Loucy (cell line): ENCODE measurements at regions not wholly inside any gene's neighbourhood (a gene's known extent, or its start where the extent isn't known, plus 50 kb on each side); places are given as distances from the start of the nearest gene placed in this dataset.

Experiments used
- H2AFZ ChIP-seq: fragments of 200-600 bp; sonication (generic); 2 replicates; pipeline ENCODE4 v1.6.0; 2016; ENCODE audit warnings: antibody characterized with exemption, mild to moderate bottlenecking, low read length, moderate library complexity
- H3F3A ChIP-seq: fragments of 200-600 bp; 2 replicates; pipeline ENCODE4 v1.6.0; 2016; ENCODE audit warnings: antibody characterized with exemption, low read depth, mild to moderate bottlenecking
- H3K27me3 ChIP-seq: fragments of 200-600 bp; sonication (generic); 2 replicates; pipeline ENCODE4 v1.6.1; 2014; ENCODE audit warnings: low read length, mild to moderate bottlenecking; ENCODE audit not compliant: insufficient read depth, poor library complexity, severe bottlenecking
- H3K36me3 ChIP-seq: fragments of 200-600 bp; sonication (generic); 2 replicates; pipeline ENCODE4 v1.6.1; 2016; ENCODE audit warnings: low read length; ENCODE audit not compliant: insufficient read depth
- H3K4me1 ChIP-seq: fragments of 200-600 bp; sonication (generic); 2 replicates; pipeline ENCODE4 v1.5.1; 2014; ENCODE audit warnings: low read length, mild to moderate bottlenecking; ENCODE audit not compliant: insufficient read depth, poor library complexity, severe bottlenecking
- H3K4me2 ChIP-seq: fragments of 200-600 bp; sonication (generic); 2 replicates; pipeline ENCODE4 v1.6.0; 2014; ENCODE audit warnings: antibody characterized with exemption, low read length, low read depth, mild to moderate bottlenecking; ENCODE audit not compliant: poor library complexity, severe bottlenecking
- H3K4me3 ChIP-seq: fragments of 200-600 bp; sonication (generic); 2 replicates; pipeline ENCODE4 v1.5.1; 2014; ENCODE audit warnings: low read length, mild to moderate bottlenecking, mixed read lengths; ENCODE audit not compliant: poor library complexity, severe bottlenecking
- H3K79me2 ChIP-seq: fragments of 200-600 bp; sonication (generic); 2 replicates; pipeline ENCODE4 v1.6.1; 2014; ENCODE audit warnings: low read length; ENCODE audit not compliant: insufficient read depth
- H3K9ac ChIP-seq: fragments of 200-600 bp; sonication (generic); 2 replicates; pipeline ENCODE4 v1.6.0; 2014; ENCODE audit warnings: mild to moderate bottlenecking, low read depth, low read length, moderate library complexity; ENCODE audit not compliant: poor library complexity, severe bottlenecking
- H3K9me2 ChIP-seq: fragments of 200-600 bp; sonication (generic); replicated peaks from 2 replicates; pipeline ENCODE4 v1.6.1; 2016; ENCODE audit warnings: low read depth, low read length, mixed read lengths
- H3K9me3 ChIP-seq: fragments of 200-600 bp; sonication (generic); 2 replicates; pipeline ENCODE4 v1.6.1; 2014; ENCODE audit warnings: mild to moderate bottlenecking, antibody characterized with exemption, low read length, low read depth; ENCODE audit not compliant: insufficient read depth
- H4K20me1 ChIP-seq: fragments of 200-600 bp; sonication (generic); 2 replicates; pipeline ENCODE4 v1.6.0; 2014; ENCODE audit warnings: antibody characterized with exemption, low read length, mild to moderate bottlenecking; ENCODE audit not compliant: insufficient read depth, poor library complexity, severe bottlenecking
- EZH2phosphoT487 ChIP-seq: fragments of 200-600 bp; IDR thresholded peaks from 2 replicates; pipeline ENCODE4 v1.6.1; 2018; ENCODE audit warnings: antibody characterized with exemption, mild to moderate bottlenecking, moderate library complexity, borderline replicate concordance
- TF ChIP-seq, protein P1 (sequence below): fragments of 200-600 bp; sonication (generic); conservative IDR thresholded peaks from 2 replicates; pipeline ENCODE4 v1.5.1; 2014; ENCODE audit warnings: mild to moderate bottlenecking, antibody characterized with exemption, low read length

DNA sequence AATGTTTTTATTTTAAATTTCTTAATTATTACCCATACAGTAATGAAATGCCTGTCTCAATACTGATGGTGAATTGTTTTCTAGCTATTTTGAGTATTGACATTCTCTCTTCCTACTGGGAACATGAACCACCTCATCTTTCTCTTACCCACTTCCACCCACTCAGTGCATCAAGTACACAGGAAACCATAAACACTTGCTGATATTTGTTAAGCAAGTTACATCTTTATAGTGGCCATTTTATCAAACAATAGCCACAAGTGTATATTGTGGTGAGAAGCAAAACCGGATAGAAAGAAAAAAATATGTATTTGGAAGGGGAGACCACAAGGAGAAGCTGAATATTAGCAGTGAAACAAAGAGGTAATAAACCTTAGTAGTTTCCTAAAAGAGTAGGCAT is 368.1 kb upstream of the HNRNPA3 start:
- H2AFZ ChIP-seq, result no peak overlapping the region
- H3K4me1 ChIP-seq, result peaks cover 43% of the 10 kb centered on the region
- H3K36me3 ChIP-seq, result no peaks in the 10 kb centered on the region
- peak overlapping the region; percentile 56 for H3K4me2 ChIP-seq
- H3K9me2 ChIP-seq, result no peaks in the 10 kb centered on the region
- no peaks in the 10 kb centered on the region for H3K9me3 ChIP-seq
- no peak for TF ChIP-seq EZH2phosphoT487
- TF ChIP-seq, protein P1, sequence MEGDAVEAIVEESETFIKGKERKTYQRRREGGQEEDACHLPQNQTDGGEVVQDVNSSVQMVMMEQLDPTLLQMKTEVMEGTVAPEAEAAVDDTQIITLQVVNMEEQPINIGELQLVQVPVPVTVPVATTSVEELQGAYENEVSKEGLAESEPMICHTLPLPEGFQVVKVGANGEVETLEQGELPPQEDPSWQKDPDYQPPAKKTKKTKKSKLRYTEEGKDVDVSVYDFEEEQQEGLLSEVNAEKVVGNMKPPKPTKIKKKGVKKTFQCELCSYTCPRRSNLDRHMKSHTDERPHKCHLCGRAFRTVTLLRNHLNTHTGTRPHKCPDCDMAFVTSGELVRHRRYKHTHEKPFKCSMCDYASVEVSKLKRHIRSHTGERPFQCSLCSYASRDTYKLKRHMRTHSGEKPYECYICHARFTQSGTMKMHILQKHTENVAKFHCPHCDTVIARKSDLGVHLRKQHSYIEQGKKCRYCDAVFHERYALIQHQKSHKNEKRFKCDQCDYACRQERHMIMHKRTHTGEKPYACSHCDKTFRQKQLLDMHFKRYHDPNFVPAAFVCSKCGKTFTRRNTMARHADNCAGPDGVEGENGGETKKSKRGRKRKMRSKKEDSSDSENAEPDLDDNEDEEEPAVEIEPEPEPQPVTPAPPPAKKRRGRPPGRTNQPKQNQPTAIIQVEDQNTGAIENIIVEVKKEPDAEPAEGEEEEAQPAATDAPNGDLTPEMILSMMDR, result no peak
- H3K4me3 ChIP-seq, result peak overlapping the region; percentile 31
- no peaks in the 10 kb centered on the region for H4K20me1 ChIP-seq
- no peaks in the 10 kb centered on the region for H3K27me3 ChIP-seq
- H3F3A ChIP-seq, result no peaks in the 10 kb centered on the region
- no peaks in the 10 kb centered on the region for H3K79me2 ChIP-seq
- H3K9ac ChIP-seq, result no peak overlapping the region

GRCh38 chr2:176845718-176846117 is 366.9 kb upstream of the HNRNPA3 start:
- H3K79me2 ChIP-seq, result no peaks in the 10 kb centered on the region
- no peaks in the 10 kb centered on the region for H3K9me3 ChIP-seq
- peak overlapping the region; percentile 31 for H3K4me3 ChIP-seq
- TF ChIP-seq, protein P1, result no peak
- no peak for TF ChIP-seq EZH2phosphoT487
- no peak overlapping the region for H2AFZ ChIP-seq
- H3K9ac ChIP-seq, result no peak overlapping the region
- no peaks in the 10 kb centered on the region for H3K9me2 ChIP-seq
- no peaks in the 10 kb centered on the region for H3K36me3 ChIP-seq
- peaks cover 45% of the 10 kb centered on the region for H3K4me1 ChIP-seq
- H3K27me3 ChIP-seq, result no peaks in the 10 kb centered on the region
- H3K4me2 ChIP-seq, result peak overlapping the region; percentile 56
- H3F3A ChIP-seq, result no peaks in the 10 kb centered on the region
- H4K20me1 ChIP-seq, result no peaks in the 10 kb centered on the region

GRCh38 chr2:176847575-176847974 is 365.0 kb upstream of the HNRNPA3 start:
- Histone ChIP-seq H3K79me2 (no peaks in the 10 kb centered on the region), H3K9ac (no peak overlapping the region), H3K4me1 (peaks cover 62% of the 10 kb centered on the region), H3K9me2 (no peaks in the 10 kb centered on the region), H4K20me1 (no peaks in the 10 kb centered on the region), H3K36me3 (no peaks in the 10 kb centered on the region), H3K4me2 (no peak overlapping the region), H3K4me3 (no peak overlapping the region), H3K27me3 (no peaks in the 10 kb centered on the region), H2AFZ (no peak overlapping the region), H3K9me3 (no peaks in the 10 kb centered on the region), H3F3A (no peaks in the 10 kb centered on the region)
- TF ChIP-seq, protein P1, result no peak
- no peak for TF ChIP-seq EZH2phosphoT487
